Rectal smooth muscle tissue (tissue), 1 donor: ENCODE measurements at regions not wholly inside any gene's neighbourhood (a gene's known extent, or its start where the extent isn't known, plus 50 kb on each side); places are given as distances from the start of the nearest gene placed in this dataset.

ENCODE experiments used
- H3K27ac ChIP-seq: one replicate; pipeline ENCODE4 v1.7.0; 2013; ENCODE audit warnings: low read depth, low read length, inconsistent platforms
- H3K27me3 ChIP-seq: one replicate; pipeline ENCODE4 v1.7.0; 2013; ENCODE audit warnings: low read length; ENCODE audit not compliant: control insufficient read depth, insufficient read depth
- H3K36me3 ChIP-seq: one replicate; pipeline ENCODE4 v1.7.0; 2013; ENCODE audit warnings: low read length; ENCODE audit not compliant: control insufficient read depth, insufficient read depth
- H3K4me1 ChIP-seq: one replicate; pipeline ENCODE4 v1.7.0; 2013; ENCODE audit warnings: low read length; ENCODE audit not compliant: control insufficient read depth, insufficient read depth
- H3K4me3 ChIP-seq: one replicate; pipeline ENCODE4 v1.7.0; 2013; ENCODE audit warnings: low read length
- H3K9ac ChIP-seq: one replicate; pipeline ENCODE4 v1.7.0; 2013; ENCODE audit warnings: low read length

- Histone ChIP-seq H3K9ac (no peak overlapping the region), H3K27me3 (no peaks in the 10 kb centered on the region), H3K4me3 (no peak overlapping the region), H3K36me3 (no peaks in the 10 kb centered on the region), H3K27ac (no peak overlapping the region), H3K4me1 (no peaks in the 10 kb centered on the region)
These were observed 208.9 kb downstream of the GBA3 start for GRCh38 chr4:22901631-22902030.

- Histone ChIP-seq H3K4me1 (no peaks in the 10 kb centered on the region), H3K27ac (no peak overlapping the region), H3K4me3 (no peak overlapping the region), H3K27me3 (no peaks in the 10 kb centered on the region), H3K9ac (no peak overlapping the region), H3K36me3 (no peaks in the 10 kb centered on the region)
These were observed 208.1 kb downstream of the GBA3 start for GRCh38 chr4:22900876-22901275.

- no peaks in the 10 kb centered on the region for H3K4me1 ChIP-seq
- no peaks in the 10 kb centered on the region for H3K36me3 ChIP-seq
- no peaks in the 10 kb centered on the region for H3K27me3 ChIP-seq
- H3K4me3 ChIP-seq: no peak overlapping the region
- H3K9ac ChIP-seq: no peak overlapping the region
- no peak overlapping the region for H3K27ac ChIP-seq
These were observed 204.9 kb downstream of the GBA3 start for GRCh38 chr4:22897520-22898108.

- Histone ChIP-seq H3K4me1 (no peaks in the 10 kb centered on the region), H3K4me3 (no peak overlapping the region), H3K27me3 (no peaks in the 10 kb centered on the region), H3K27ac (no peak overlapping the region), H3K36me3 (no peaks in the 10 kb centered on the region), H3K9ac (no peak overlapping the region)
These were observed 202.7 kb downstream of the GBA3 start for GRCh38 chr4:22895482-22895881.

- Histone ChIP-seq H3K36me3 (no peaks in the 10 kb centered on the region), H3K27ac (no peak overlapping the region), H3K4me3 (no peak overlapping the region), H3K9ac (no peak overlapping the region), H3K4me1 (no peaks in the 10 kb centered on the region), H3K27me3 (no peaks in the 10 kb centered on the region)
These were observed 191.4 kb downstream of the GBA3 start for GRCh38 chr4:22884157-22884556.

GRCh38 chr4:22881411-22881810 lies 188.7 kb downstream of the GBA3 start:
- H3K27me3 ChIP-seq: no peaks in the 10 kb centered on the region
- H3K36me3 ChIP-seq: no peaks in the 10 kb centered on the region
- no peaks in the 10 kb centered on the region for H3K4me1 ChIP-seq
- no peak overlapping the region for H3K4me3 ChIP-seq
- no peak overlapping the region for H3K27ac ChIP-seq
- H3K9ac ChIP-seq: no peak overlapping the region

GRCh38 chr4:22877486-22878052 lies 184.8 kb downstream of the GBA3 start:
- Histone ChIP-seq H3K27ac (no peak overlapping the region), H3K36me3 (no peaks in the 10 kb centered on the region), H3K9ac (no peak overlapping the region), H3K4me1 (no peaks in the 10 kb centered on the region), H3K4me3 (no peak overlapping the region), H3K27me3 (no peaks in the 10 kb centered on the region)

- no peaks in the 10 kb centered on the region for H3K4me1 ChIP-seq
- H3K9ac ChIP-seq: no peak overlapping the region
- H3K27ac ChIP-seq: no peak overlapping the region
- no peaks in the 10 kb centered on the region for H3K27me3 ChIP-seq
- no peak overlapping the region for H3K4me3 ChIP-seq
- H3K36me3 ChIP-seq: no peaks in the 10 kb centered on the region
These were observed 183.5 kb downstream of the GBA3 start for GRCh38 chr4:22876270-22876669.

- Histone ChIP-seq H3K27me3 (no peaks in the 10 kb centered on the region), H3K27ac (no peak overlapping the region), H3K36me3 (no peaks in the 10 kb centered on the region), H3K4me3 (no peak overlapping the region), H3K9ac (no peak overlapping the region), H3K4me1 (no peaks in the 10 kb centered on the region)
These were observed 183.0 kb downstream of the GBA3 start for GRCh38 chr4:22875587-22876257.

- H3K4me1 ChIP-seq: no peaks in the 10 kb centered on the region
- H3K27me3 ChIP-seq: no peaks in the 10 kb centered on the region
- H3K4me3 ChIP-seq: no peak overlapping the region
- no peaks in the 10 kb centered on the region for H3K36me3 ChIP-seq
- H3K9ac ChIP-seq: no peak overlapping the region
- no peak overlapping the region for H3K27ac ChIP-seq
These were observed 181.7 kb downstream of the GBA3 start for GRCh38 chr4:22874334-22874912.

- no peak overlapping the region for H3K9ac ChIP-seq
- no peaks in the 10 kb centered on the region for H3K36me3 ChIP-seq
- no peak overlapping the region for H3K27ac ChIP-seq
- H3K27me3 ChIP-seq: no peaks in the 10 kb centered on the region
- H3K4me3 ChIP-seq: no peak overlapping the region
- H3K4me1 ChIP-seq: no peaks in the 10 kb centered on the region
These were observed 181.2 kb downstream of the GBA3 start for GRCh38 chr4:22873899-22874298.

- Histone ChIP-seq H3K4me3 (no peak overlapping the region), H3K4me1 (no peaks in the 10 kb centered on the region), H3K27ac (no peak overlapping the region), H3K36me3 (no peaks in the 10 kb centered on the region), H3K9ac (no peak overlapping the region), H3K27me3 (no peaks in the 10 kb centered on the region)
These were observed 178.2 kb downstream of the GBA3 start for GRCh38 chr4:22870847-22871449.
